Mesenchymal stem cell (in vitro differentiated cells and primary cell): ENCODE measurements at regions not wholly inside any gene's neighbourhood (a gene's known extent, or its start where the extent isn't known, plus 50 kb on each side); places are given as distances from the start of the nearest gene placed in this dataset.
A peak's percentile ranks its signal among the peaks of the same experiment; 100 is the strongest.

ENCODE experiments used
- DNase-seq: peaks from one replicate; pipeline ENCODE4 v3.0.0-alpha.2; 2013
- H2AFZ ChIP-seq: one replicate; pipeline ENCODE4 v1.6.1; 2013; ENCODE audit warnings: low read depth, mild to moderate bottlenecking, control low read depth, inconsistent platforms, low read length, moderate library complexity
- H2AK5ac ChIP-seq: 2 replicates; pipeline ENCODE4 v1.6.1; 2013; ENCODE audit warnings: low read length, moderate library complexity, mild to moderate bottlenecking, inconsistent platforms; ENCODE audit not compliant: severe bottlenecking
- H2BK120ac ChIP-seq: one replicate; pipeline ENCODE4 v1.6.1; 2013; ENCODE audit warnings: low read depth, mild to moderate bottlenecking, inconsistent platforms, low read length, moderate library complexity
- H2BK12ac ChIP-seq, 2 experiments: one replicate each; pipeline ENCODE4 v1.6.1; 2013; ENCODE audit warnings: inconsistent platforms in 2 of 2, low read length in 2 of 2, mild to moderate bottlenecking in 2 of 2, moderate library complexity in 2 of 2, control low read depth in 1 of 2
- H2BK15ac ChIP-seq: one replicate; pipeline ENCODE4 v1.6.1; 2013; ENCODE audit warnings: mild to moderate bottlenecking, low read depth, inconsistent platforms; ENCODE audit not compliant: poor library complexity, severe bottlenecking
- H2BK5ac ChIP-seq: 2 replicates; pipeline ENCODE4 v1.6.1; 2013; ENCODE audit warnings: low read depth, mild to moderate bottlenecking, low read length, control low read depth, inconsistent platforms; ENCODE audit not compliant: poor library complexity, severe bottlenecking
- H3K14ac ChIP-seq, 2 experiments: one replicate each; pipeline ENCODE4 v1.6.1; 2013; ENCODE audit warnings: inconsistent platforms in 2 of 2, low read length in 2 of 2, control low read depth in 1 of 2, mild to moderate bottlenecking in 1 of 2, moderate library complexity in 1 of 2
- H3K18ac ChIP-seq, 2 experiments: one replicate each; pipeline ENCODE4 v1.6.1; 2013; ENCODE audit warnings: inconsistent platforms in 2 of 2, low read length in 2 of 2, control low read depth in 1 of 2, low read depth in 1 of 2, mild to moderate bottlenecking in 1 of 2
- H3K23ac ChIP-seq, 2 experiments: one replicate each; pipeline ENCODE4 v1.6.1; 2013; ENCODE audit warnings: inconsistent platforms in 2 of 2, low read length in 2 of 2, mild to moderate bottlenecking in 2 of 2, moderate library complexity in 2 of 2, control low read depth in 1 of 2
- H3K27ac ChIP-seq: 2 replicates; pipeline ENCODE4 v1.5.1; 2013; ENCODE audit warnings: mild to moderate bottlenecking, moderate library complexity, low read length, control low read depth, inconsistent platforms; ENCODE audit not compliant: poor library complexity, severe bottlenecking
- H3K27me3 ChIP-seq, 2 experiments: 2 replicates each; pipeline versions ENCODE4 v1.6.1 to v1.7.0; 2013; ENCODE audit warnings: low read length in 2 of 2, mild to moderate bottlenecking in 2 of 2, moderate library complexity in 2 of 2, control low read depth in 1 of 2, inconsistent platforms in 1 of 2; ENCODE audit not compliant: control insufficient read depth in 1 of 2, insufficient read depth in 1 of 2
- H3K36me3 ChIP-seq, 2 experiments: 2 replicates each; pipeline versions ENCODE4 v1.6.1 to v1.7.0; 2013; ENCODE audit warnings: low read length in 2 of 2, control low read depth in 1 of 2, inconsistent platforms in 1 of 2, low read depth in 1 of 2, mild to moderate bottlenecking in 1 of 2; ENCODE audit not compliant: insufficient read depth in 2 of 2, control insufficient read depth in 1 of 2
- H3K4ac ChIP-seq, 2 experiments: one replicate each; pipeline ENCODE4 v1.6.1; 2013; ENCODE audit warnings: inconsistent platforms in 2 of 2, low read length in 2 of 2, mild to moderate bottlenecking in 2 of 2, moderate library complexity in 2 of 2, control low read depth in 1 of 2, low read depth in 1 of 2
- H3K4me1 ChIP-seq: 2 replicates; pipeline ENCODE4 v1.6.1; 2013; ENCODE audit warnings: low read depth, low read length, control low read depth; ENCODE audit not compliant: control insufficient read depth, insufficient read depth
- H3K4me2 ChIP-seq: 2 replicates; pipeline ENCODE4 v1.6.1; 2013; ENCODE audit warnings: low read length, mild to moderate bottlenecking, inconsistent platforms; ENCODE audit not compliant: poor library complexity, severe bottlenecking
- H3K4me3 ChIP-seq, 2 experiments: 2 replicates each; pipeline versions ENCODE4 v1.5.1 to v1.7.0; 2013; ENCODE audit warnings: low read length in 2 of 2, mild to moderate bottlenecking in 2 of 2, control low read depth in 1 of 2, low read depth in 1 of 2; ENCODE audit not compliant: insufficient read depth in 1 of 2
- H3K79me1 ChIP-seq: replicated peaks from 2 replicates; pipeline ENCODE4 v1.6.1; 2013; ENCODE audit warnings: mild to moderate bottlenecking, control low read depth, low read length, inconsistent platforms; ENCODE audit not compliant: poor library complexity, severe bottlenecking
- H3K9ac ChIP-seq: 2 replicates; pipeline ENCODE4 v1.7.0; 2013; ENCODE audit warnings: mild to moderate bottlenecking, low read length, moderate library complexity
- H3K9me3 ChIP-seq: 2 replicates; pipeline ENCODE4 v1.7.0; 2013; ENCODE audit warnings: mild to moderate bottlenecking, low read length; ENCODE audit not compliant: control insufficient read depth
- H4K8ac ChIP-seq: one replicate; pipeline ENCODE4 v1.6.1; 2013; ENCODE audit warnings: inconsistent platforms, mild to moderate bottlenecking, low read length, moderate library complexity
- H4K91ac ChIP-seq: one replicate; pipeline ENCODE4 v1.6.1; 2013; ENCODE audit warnings: mild to moderate bottlenecking, low read length, inconsistent platforms
- WGBS: methylation state at CpG from one replicate; pipeline ENCODE4 v1.1.7; 2013; ENCODE audit warnings: mixed read lengths; 5-methylcytosine and 5-hydroxymethylcytosine counted together

- Histone ChIP-seq H3K4ac (no peak overlapping the region), H2BK5ac (no peak overlapping the region), H3K79me1 (no peaks in the 10 kb centered on the region), H3K36me3 (no peaks in the 10 kb centered on the region), H3K4me3 (no peak overlapping the region), H2BK15ac (no peak overlapping the region), H3K27me3 (peaks cover 0 to 6% of the 10 kb centered on the region in 2 experiments), H3K23ac (no peak overlapping the region), H2BK12ac (no peak overlapping the region), H3K4me2 (no peak overlapping the region), H2AFZ (no peak overlapping the region), H3K4me1 (peaks cover 7% of the 10 kb centered on the region), H3K9ac (no peak overlapping the region), H4K8ac (no peak overlapping the region), H2BK120ac (no peak overlapping the region), H3K14ac (no peak overlapping the region), H3K18ac (no peak overlapping the region), H4K91ac (no peak overlapping the region), H3K9me3 (no peaks in the 10 kb centered on the region), H2AK5ac (peak overlapping the region; percentile 31), H3K27ac (no peak overlapping the region)
- 87% methylated on average over 4 of the region's 5 CpGs for WGBS
- DNase-seq: no peak
Observed at GRCh38 chr3:160098261-160098908, 109.8 kb downstream of the IL12A start.

- Histone ChIP-seq H2AFZ (no peak overlapping the region), H2BK12ac (no peak overlapping the region), H3K9me3 (no peaks in the 10 kb centered on the region), H3K18ac (no peak overlapping the region), H3K36me3 (no peaks in the 10 kb centered on the region), H2BK15ac (no peak overlapping the region), H3K4ac (no peak overlapping the region), H3K9ac (no peak overlapping the region), H4K91ac (no peak overlapping the region), H2AK5ac (no peak overlapping the region), H3K4me2 (no peak overlapping the region), H2BK5ac (no peak overlapping the region), H2BK120ac (no peak overlapping the region), H3K23ac (no peak overlapping the region), H3K4me1 (peaks cover 7% of the 10 kb centered on the region), H3K14ac (no peak overlapping the region), H4K8ac (no peak overlapping the region), H3K79me1 (no peaks in the 10 kb centered on the region), H3K27ac (no peak overlapping the region), H3K27me3 (peaks cover 0 to 6% of the 10 kb centered on the region in 2 experiments), H3K4me3 (no peak overlapping the region)
- DNase-seq: no peak
- WGBS: 69% methylated on average over 2 of the region's 3 CpGs
Observed at GRCh38 chr3:160098926-160099626, 110.4 kb downstream of the IL12A start.

- Histone ChIP-seq H3K18ac (no peak overlapping the region), H3K23ac (no peak overlapping the region), H3K4me1 (peaks cover 7% of the 10 kb centered on the region), H2BK120ac (no peak overlapping the region), H2BK5ac (no peak overlapping the region), H2BK15ac (no peak overlapping the region), H4K91ac (no peak overlapping the region), H3K9ac (no peak overlapping the region), H3K36me3 (no peaks in the 10 kb centered on the region), H2AFZ (no peak overlapping the region), H3K27me3 (peaks cover 0 to 6% of the 10 kb centered on the region in 2 experiments), H3K4me2 (no peak overlapping the region), H3K14ac (no peak overlapping the region), H2AK5ac (no peak overlapping the region), H3K9me3 (no peaks in the 10 kb centered on the region), H3K79me1 (no peaks in the 10 kb centered on the region), H3K4ac (no peak overlapping the region), H4K8ac (no peak overlapping the region), H3K4me3 (no peak overlapping the region), H2BK12ac (no peak overlapping the region), H3K27ac (no peak overlapping the region)
- 88% methylated on average over 4 of the region's 5 CpGs for WGBS
- no peak for DNase-seq
Observed at GRCh38 chr3:160099834-160100233, 111.2 kb downstream of the IL12A start.

- DNase-seq: no peak
- Histone ChIP-seq H2BK15ac (no peak overlapping the region), H3K18ac (no peak overlapping the region), H3K14ac (no peak overlapping the region), H3K4ac (no peak overlapping the region), H3K4me3 (no peak overlapping the region), H3K4me2 (no peak overlapping the region), H2AFZ (no peak overlapping the region), H3K4me1 (peaks cover 7% of the 10 kb centered on the region), H2BK5ac (no peak overlapping the region), H3K9ac (no peak overlapping the region), H3K23ac (no peak overlapping the region), H2BK12ac (no peak overlapping the region), H3K79me1 (no peaks in the 10 kb centered on the region), H3K27ac (no peak overlapping the region), H4K8ac (no peak overlapping the region), H3K27me3 (peaks cover 0 to 6% of the 10 kb centered on the region in 2 experiments), H2AK5ac (no peak overlapping the region), H2BK120ac (no peak overlapping the region), H3K36me3 (no peaks in the 10 kb centered on the region), H3K9me3 (no peaks in the 10 kb centered on the region), H4K91ac (no peak overlapping the region)
- WGBS: 98% methylated on average over 39 of the region's 40 CpGs
Observed at GRCh38 chr3:160100610-160101009, 112.0 kb downstream of the IL12A start.
